ENCODE measurements at regions not wholly inside any gene's neighbourhood (a gene's known extent, or its start where the extent isn't known, plus 50 kb on each side); places are given as distances from the start of the nearest gene placed in this dataset.

- intact Hi-C loops (cut with DNase I): no loop called here
- H3K36me3 ChIP-seq (replicated peaks in 1 of 2): no peaks in the 10 kb centered on the region
- H3K9me3 ChIP-seq (replicated peaks in 1 of 3): no peaks in the 10 kb centered on the region
- DNase-seq: no peak
- TF ChIP-seq, protein P1, sequence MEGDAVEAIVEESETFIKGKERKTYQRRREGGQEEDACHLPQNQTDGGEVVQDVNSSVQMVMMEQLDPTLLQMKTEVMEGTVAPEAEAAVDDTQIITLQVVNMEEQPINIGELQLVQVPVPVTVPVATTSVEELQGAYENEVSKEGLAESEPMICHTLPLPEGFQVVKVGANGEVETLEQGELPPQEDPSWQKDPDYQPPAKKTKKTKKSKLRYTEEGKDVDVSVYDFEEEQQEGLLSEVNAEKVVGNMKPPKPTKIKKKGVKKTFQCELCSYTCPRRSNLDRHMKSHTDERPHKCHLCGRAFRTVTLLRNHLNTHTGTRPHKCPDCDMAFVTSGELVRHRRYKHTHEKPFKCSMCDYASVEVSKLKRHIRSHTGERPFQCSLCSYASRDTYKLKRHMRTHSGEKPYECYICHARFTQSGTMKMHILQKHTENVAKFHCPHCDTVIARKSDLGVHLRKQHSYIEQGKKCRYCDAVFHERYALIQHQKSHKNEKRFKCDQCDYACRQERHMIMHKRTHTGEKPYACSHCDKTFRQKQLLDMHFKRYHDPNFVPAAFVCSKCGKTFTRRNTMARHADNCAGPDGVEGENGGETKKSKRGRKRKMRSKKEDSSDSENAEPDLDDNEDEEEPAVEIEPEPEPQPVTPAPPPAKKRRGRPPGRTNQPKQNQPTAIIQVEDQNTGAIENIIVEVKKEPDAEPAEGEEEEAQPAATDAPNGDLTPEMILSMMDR (IDR thresholded peaks at IDR 0.05): no peak
- TF ChIP-seq POLR2A (IDR thresholded peaks at IDR 0.05): no peak
- no peak overlapping the region for H3K27ac ChIP-seq
- no peak overlapping the region for H3K4me3 ChIP-seq
- H3K27me3 ChIP-seq: no peaks in the 10 kb centered on the region
- peaks cover 0 to 11% of the 10 kb centered on the region in 2 donors for H3K4me1 ChIP-seq (replicated peaks in 1 of 2)
- WGBS, 4 donors: 68 to 85% (median 83%) methylated on average over 3 of the region's 3 CpGs
These were observed 92.8 kb upstream of the PLXNC1 start for GRCh38 chr12:94055528-94055927.

- Histone ChIP-seq H3K4me3 (no peak overlapping the region), H3K9me3 (replicated peaks in 1 of 3) (no peaks in the 10 kb centered on the region), H3K4me1 (replicated peaks in 1 of 2) (peaks cover 0 to 11% of the 10 kb centered on the region in 2 donors), H3K36me3 (replicated peaks in 1 of 2) (no peaks in the 10 kb centered on the region), H3K27ac (peak overlapping the region in 1 of 5 donors; percentile 76), H3K27me3 (no peaks in the 10 kb centered on the region)
- no peak for DNase-seq
- intact Hi-C loops (cut with DNase I): no loop called here
- WGBS, 4 donors: 92 to 99% (median 96%) methylated on average over 2 of the region's 2 CpGs
- no peak for TF ChIP-seq POLR2A (IDR thresholded peaks at IDR 0.05)
- TF ChIP-seq, protein P1 (IDR thresholded peaks at IDR 0.05): no peak
These were observed 91.8 kb upstream of the PLXNC1 start for GRCh38 chr12:94056419-94057158.

DNA sequence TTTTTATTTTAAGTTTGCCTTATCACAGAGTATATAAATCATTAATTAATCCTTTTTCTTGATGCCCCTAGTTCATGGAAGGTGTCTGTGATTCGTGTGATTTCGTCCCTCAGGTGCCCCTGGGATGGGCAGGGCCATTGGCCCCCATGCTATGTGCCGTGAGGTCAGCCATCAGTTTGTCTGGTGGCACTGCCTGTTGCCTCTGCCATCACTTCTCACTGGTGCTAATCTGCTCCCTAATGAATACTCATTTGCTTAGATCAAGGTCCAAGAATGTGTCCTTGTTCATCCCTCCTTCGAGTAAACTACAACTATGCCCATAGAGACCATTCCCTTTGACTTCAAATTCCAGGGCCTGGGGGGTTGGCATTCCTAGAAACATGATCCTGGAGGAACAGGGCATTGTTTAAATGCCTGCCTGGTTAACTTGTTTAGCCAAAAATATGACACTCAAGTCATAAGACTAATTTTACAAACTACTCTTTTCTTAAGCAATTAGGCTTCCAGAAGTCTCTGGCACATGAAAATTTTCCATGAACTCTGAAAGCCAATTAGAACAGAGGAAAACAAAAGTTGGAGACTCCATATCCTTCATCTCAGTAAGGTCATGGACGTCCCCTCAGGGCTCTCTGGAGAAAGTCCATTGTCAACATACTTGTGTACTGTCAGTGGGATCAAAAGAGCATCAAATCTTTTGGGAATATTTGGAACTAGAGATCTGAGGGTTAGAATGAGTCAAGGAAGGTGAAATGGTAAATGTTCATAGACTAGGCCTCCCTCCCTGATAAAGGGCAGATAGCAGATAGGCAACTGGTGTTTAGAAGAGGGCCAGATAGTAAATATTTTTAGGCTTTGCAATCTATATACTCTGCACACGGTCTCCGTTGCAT is 90.9 kb upstream of the PLXNC1 start:
- no peak overlapping the region for H3K4me3 ChIP-seq
- WGBS, 4 donors: 51 to 63% (median 58%) methylated on average over 7 of the region's 7 CpGs

More for the DNA sequence above, 90.9 kb upstream of the PLXNC1 start:
- TF ChIP-seq, protein P1 (IDR thresholded peaks at IDR 0.05): no peak
- no peak for TF ChIP-seq POLR2A (IDR thresholded peaks at IDR 0.05)
- intact Hi-C loops (cut with DNase I): no loop called here
- no peaks in the 10 kb centered on the region for H3K27me3 ChIP-seq
- no peaks in the 10 kb centered on the region for H3K9me3 ChIP-seq (replicated peaks in 1 of 3)
- DNase-seq: peak in 5 of 7 donors; percentile 25 to 66 (median 29)
- H3K27ac ChIP-seq: peak overlapping the region in 3 of 5 donors; percentile 48 to 76 (median 76)
- H3K4me1 ChIP-seq (replicated peaks in 1 of 2): peaks cover 0 to 11% of the 10 kb centered on the region in 2 donors
- H3K36me3 ChIP-seq (replicated peaks in 1 of 2): no peaks in the 10 kb centered on the region
